HG03045 (cell line): ENCODE measurements at regions not wholly inside any gene's neighbourhood (a gene's known extent, or its start where the extent isn't known, plus 50 kb on each side); places are given as distances from the start of the nearest gene placed in this dataset.
A peak's percentile ranks its signal among the peaks of the same experiment; 100 is the strongest.
"Not testable (repeated sequence)": the region's sequence is repeated elsewhere in the genome, so short reads cannot be mapped to it uniquely, and the experiment has no call there.

ENCODE experiments used
- ATAC-seq: cut with Tn5 transposase; IDR thresholded peaks from one replicate; pipeline ENCODE4 v1.9.1; 2021; ENCODE audit warnings: mild to moderate bottlenecking, moderate library complexity; ENCODE audit not compliant: unreplicated experiment

GRCh38 chr4:170736710-170737109 is 647.0 kb upstream of the AADAT start:
- ATAC-seq: no peak

GRCh38 chr4:170729897-170730296 is 640.1 kb upstream of the AADAT start:
- ATAC-seq: no peak

GRCh38 chr4:170729236-170729635 is 639.5 kb upstream of the AADAT start:
- ATAC-seq: no peak

GRCh38 chr4:170724191-170724590 is 634.4 kb upstream of the AADAT start:
- no peak for ATAC-seq

- ATAC-seq: no peak
These were observed 633.4 kb upstream of the AADAT start for GRCh38 chr4:170723171-170723570.

GRCh38 chr4:170721812-170722373 is 632.1 kb upstream of the AADAT start:
- no peak for ATAC-seq

GRCh38 chr4:170716868-170717267 is 627.1 kb upstream of the AADAT start:
- ATAC-seq: no peak

- no peak for ATAC-seq
These were observed 616.2 kb upstream of the AADAT start for GRCh38 chr4:170705907-170706306.

GRCh38 chr4:170700064-170700463 is 610.3 kb upstream of the AADAT start:
- no peak for ATAC-seq

- peak; percentile 55 for ATAC-seq
These were observed 608.6 kb upstream of the AADAT start for GRCh38 chr4:170698334-170698733.

GRCh38 chr4:170697845-170698244 is 608.1 kb upstream of the AADAT start:
- ATAC-seq: peak; percentile 62

GRCh38 chr4:170697045-170697444 is 607.3 kb upstream of the AADAT start:
- no peak for ATAC-seq

GRCh38 chr4:170691168-170691567 is 601.4 kb upstream of the AADAT start:
- no peak for ATAC-seq

GRCh38 chr4:170687751-170688150 is 598.0 kb upstream of the AADAT start:
- no peak for ATAC-seq

GRCh38 chr4:170685701-170686100 is 595.9 kb upstream of the AADAT start:
- ATAC-seq: not testable (repeated sequence)

GRCh38 chr4:170682558-170683294 is 593.0 kb upstream of the AADAT start:
- no peak for ATAC-seq

GRCh38 chr4:170682087-170682486 is 592.3 kb upstream of the AADAT start:
- ATAC-seq: not testable (repeated sequence)

GRCh38 chr4:170675568-170676262 is 586.0 kb upstream of the AADAT start:
- ATAC-seq: peak; percentile 59

GRCh38 chr4:170674176-170674575 is 584.4 kb upstream of the AADAT start:
- no peak for ATAC-seq

GRCh38 chr4:170672381-170672965 is 582.7 kb upstream of the AADAT start:
- ATAC-seq: no peak

- no peak for ATAC-seq
These were observed 581.4 kb upstream of the AADAT start for GRCh38 chr4:170671171-170671570.

GRCh38 chr4:170667814-170668213 is 578.1 kb upstream of the AADAT start:
- no peak for ATAC-seq
